Skin epidermis (tissue), 12 donors: ENCODE measurements at regions not wholly inside any gene's neighbourhood (a gene's known extent, or its start where the extent isn't known, plus 50 kb on each side); places are given as distances from the start of the nearest gene placed in this dataset.
"Not testable (repeated sequence)": the region's sequence is repeated elsewhere in the genome, so short reads cannot be mapped to it uniquely, and the experiment has no call there.

Experiments
- H3K27ac ChIP-seq, 21 experiments: fragments of 200-600 bp; sonication (generic) in 11 of 21; one replicate each; pipeline ENCODE4 v1.5.0; 2020; ENCODE audit warnings: mild to moderate bottlenecking in 3 of 21, inconsistent platforms in 2 of 21, moderate library complexity in 2 of 21
- H3K4me3 ChIP-seq, 7 experiments: fragments of 200-600 bp; sonication (generic) in 2 of 7; one replicate each; pipeline ENCODE4 v1.5.0; 2020; ENCODE audit warnings: inconsistent platforms in 2 of 7, mild to moderate bottlenecking in 2 of 7, moderate library complexity in 1 of 7

- no peak overlapping the region for H3K27ac ChIP-seq
Measured at GRCh38 chr18:34280000-34280399, 55.3 kb upstream of the NOL4 start.

GRCh38 chr18:34280653-34281052 lies 55.9 kb upstream of the NOL4 start:
- Histone ChIP-seq H3K4me3 (no peak overlapping the region), H3K27ac (no peak overlapping the region)

More at GRCh38 chr18:34280000-34280399, 55.3 kb upstream of the NOL4 start:
- H3K4me3 ChIP-seq: no peak overlapping the region

GRCh38 chr18:34281290-34281689 lies 56.6 kb upstream of the NOL4 start:
- Histone ChIP-seq H3K27ac (no peak overlapping the region), H3K4me3 (no peak overlapping the region)

GRCh38 chr18:34281722-34282121 lies 57.0 kb upstream of the NOL4 start:
- Histone ChIP-seq H3K4me3 (no peak overlapping the region), H3K27ac (no peak overlapping the region)

- H3K4me3 ChIP-seq: no peak overlapping the region
- no peak overlapping the region for H3K27ac ChIP-seq
Measured at GRCh38 chr18:34283506-34283905, 58.8 kb upstream of the NOL4 start.

GRCh38 chr18:34287825-34288224 lies 63.1 kb upstream of the NOL4 start:
- no peak overlapping the region for H3K4me3 ChIP-seq
- no peak overlapping the region for H3K27ac ChIP-seq

GRCh38 chr18:34292594-34292993 lies 67.9 kb upstream of the NOL4 start:
- no peak overlapping the region for H3K4me3 ChIP-seq
- H3K27ac ChIP-seq: no peak overlapping the region

- Histone ChIP-seq H3K27ac (no peak overlapping the region), H3K4me3 (no peak overlapping the region)
Measured at GRCh38 chr18:34297287-34297686, 72.6 kb upstream of the NOL4 start.

GRCh38 chr18:34299828-34300227 lies 75.1 kb upstream of the NOL4 start:
- H3K27ac ChIP-seq: no peak overlapping the region
- H3K4me3 ChIP-seq: no peak overlapping the region

GRCh38 chr18:34311468-34311867 lies 86.8 kb upstream of the NOL4 start:
- Histone ChIP-seq H3K4me3 (no peak overlapping the region), H3K27ac (no peak overlapping the region)

GRCh38 chr18:34314847-34315246 lies 90.1 kb upstream of the NOL4 start:
- H3K4me3 ChIP-seq: no peak overlapping the region

GRCh38 chr18:34315591-34316352 lies 91.1 kb upstream of the NOL4 start:
- Histone ChIP-seq H3K27ac (no peak overlapping the region), H3K4me3 (no peak overlapping the region)

More at GRCh38 chr18:34314847-34315246, 90.1 kb upstream of the NOL4 start:
- H3K27ac ChIP-seq: no peak overlapping the region

GRCh38 chr18:34320267-34320666 lies 95.6 kb upstream of the NOL4 start:
- no peak overlapping the region for H3K4me3 ChIP-seq
- no peak overlapping the region for H3K27ac ChIP-seq

- Histone ChIP-seq H3K4me3 (no peak overlapping the region), H3K27ac (no peak overlapping the region)
Measured at GRCh38 chr18:34321066-34321465, 96.4 kb upstream of the NOL4 start.

- no peak overlapping the region for H3K4me3 ChIP-seq
Measured at GRCh38 chr18:34322365-34323289, 97.9 kb upstream of the NOL4 start.

GRCh38 chr18:34329840-34330239 lies 105.1 kb upstream of the NOL4 start:
- H3K4me3 ChIP-seq: no peak overlapping the region
- no peak overlapping the region for H3K27ac ChIP-seq

More at GRCh38 chr18:34322365-34323289, 97.9 kb upstream of the NOL4 start:
- no peak overlapping the region for H3K27ac ChIP-seq

- no peak overlapping the region for H3K27ac ChIP-seq
Measured at GRCh38 chr18:34330308-34330707, 105.6 kb upstream of the NOL4 start.

GRCh38 chr18:34330907-34331306 lies 106.2 kb upstream of the NOL4 start:
- H3K4me3 ChIP-seq, H3K27ac ChIP-seq: not testable (repeated sequence)

More at GRCh38 chr18:34330308-34330707, 105.6 kb upstream of the NOL4 start:
- H3K4me3 ChIP-seq: no peak overlapping the region

GRCh38 chr18:34331343-34331742 lies 106.6 kb upstream of the NOL4 start:
- H3K27ac ChIP-seq, H3K4me3 ChIP-seq: not testable (repeated sequence)

- Histone ChIP-seq H3K4me3 (no peak overlapping the region), H3K27ac (no peak overlapping the region)
Measured at GRCh38 chr18:34339155-34339554, 114.4 kb upstream of the NOL4 start.

- Histone ChIP-seq H3K4me3 (no peak overlapping the region), H3K27ac (no peak overlapping the region)
Measured at GRCh38 chr18:34342960-34343359, 118.2 kb upstream of the NOL4 start.
